HG02763 (cell line): ENCODE measurements at regions not wholly inside any gene's neighbourhood (a gene's known extent, or its start where the extent isn't known, plus 50 kb on each side); places are given as distances from the start of the nearest gene placed in this dataset.

Experiments
- ATAC-seq: cut with Tn5 transposase; IDR thresholded peaks from one replicate; pipeline ENCODE4 v1.9.1; 2021; ENCODE audit warnings: mild to moderate bottlenecking, moderate library complexity; ENCODE audit not compliant: unreplicated experiment

- ATAC-seq: no peak
These were observed 168.5 kb downstream of the SUCLG1 start for GRCh38 chr2:84290537-84290936.

- ATAC-seq: no peak
These were observed 170.8 kb downstream of the SUCLG1 start for GRCh38 chr2:84288293-84288692.

- ATAC-seq: no peak
These were observed 172.2 kb downstream of the SUCLG1 start for GRCh38 chr2:84286878-84287277.

DNA sequence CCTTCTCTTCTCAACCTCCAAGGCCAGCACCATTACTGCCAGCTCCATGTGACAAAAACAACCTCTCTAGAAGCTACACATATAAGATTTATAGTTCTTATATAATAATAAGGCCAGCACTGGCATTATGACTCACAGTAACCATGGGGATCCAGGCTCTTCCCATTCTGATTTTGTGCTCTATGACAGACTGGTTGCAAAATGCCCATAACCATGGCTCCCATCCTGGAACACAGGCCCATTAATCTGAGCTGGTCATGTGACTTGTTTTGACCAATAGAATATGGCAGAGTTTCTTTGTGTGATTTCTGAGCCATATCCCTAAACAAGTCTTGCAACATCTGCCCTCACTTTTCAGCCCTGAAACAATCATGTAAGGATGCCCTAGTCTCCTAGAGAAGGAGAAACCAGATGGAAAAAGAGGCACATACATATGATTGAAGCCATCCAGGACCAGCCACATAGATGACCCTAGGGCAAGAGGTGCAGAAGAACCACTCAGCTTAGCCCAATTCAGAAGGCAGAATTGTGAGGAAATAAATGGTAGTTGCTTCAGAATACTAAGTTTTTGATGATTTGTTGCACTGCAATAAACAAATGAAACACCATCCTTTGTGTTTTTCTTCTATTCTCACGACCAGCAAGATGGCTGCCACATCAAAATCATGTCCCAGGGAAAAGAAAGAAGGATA is 173.9 kb downstream of the SUCLG1 start:
- ATAC-seq: no peak

DNA sequence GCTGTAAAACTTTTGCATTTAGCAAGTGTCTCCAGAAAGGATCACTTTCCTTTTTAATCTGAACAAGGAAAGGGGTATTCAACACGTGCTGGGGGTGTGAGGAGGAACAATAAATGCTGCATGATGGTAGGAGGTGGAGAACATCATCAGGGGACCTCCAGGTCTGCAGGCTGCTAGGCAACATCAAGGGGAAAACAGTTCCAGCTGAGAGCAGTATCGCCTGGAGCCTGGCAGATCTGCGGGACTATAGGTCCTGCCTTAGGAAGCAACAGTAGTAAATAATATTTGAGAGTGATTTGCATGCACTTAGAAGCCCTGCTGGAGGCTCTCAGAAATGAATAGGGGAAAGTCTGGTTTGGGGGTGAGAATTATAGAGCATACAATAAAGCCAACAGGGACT is 175.6 kb downstream of the SUCLG1 start:
- ATAC-seq: no peak

DNA sequence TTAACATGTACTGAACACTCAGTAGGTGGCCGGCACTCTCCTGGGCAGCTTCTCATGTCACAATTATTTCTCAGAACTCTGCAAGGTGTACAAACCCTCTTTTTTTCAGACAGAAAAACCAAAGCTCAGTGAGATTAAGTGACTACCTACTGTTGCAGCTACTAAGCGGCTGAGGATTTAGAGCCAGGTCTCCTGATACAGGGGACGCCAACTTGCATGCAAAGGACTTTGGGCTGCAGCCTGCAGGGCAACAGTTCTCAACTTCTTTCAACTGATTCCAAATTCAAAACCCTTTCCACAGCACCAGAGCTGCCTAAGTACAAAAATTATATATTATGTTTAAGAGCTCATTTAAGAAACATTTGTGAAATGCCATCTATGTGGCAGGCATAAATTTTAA is 177.6 kb downstream of the SUCLG1 start:
- ATAC-seq: no peak

DNA sequence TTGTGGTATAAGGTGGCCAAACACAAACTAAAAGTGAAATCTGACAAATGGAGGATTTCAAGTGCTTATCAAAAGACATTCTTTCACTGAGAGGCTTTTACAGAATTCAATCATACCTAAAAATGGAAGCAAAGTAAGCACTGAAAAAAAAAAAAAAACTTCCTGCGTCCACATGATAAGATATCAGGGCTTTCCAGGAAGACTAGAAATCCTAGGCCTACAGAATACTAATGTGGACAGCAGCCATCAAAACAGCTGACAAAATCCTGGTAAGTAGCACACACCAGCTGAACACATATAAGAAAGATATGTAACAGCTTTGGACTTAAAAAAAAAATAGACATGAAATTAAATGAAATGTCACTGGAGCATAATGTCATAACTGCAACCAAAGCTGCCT is 178.2 kb downstream of the SUCLG1 start:
- no peak for ATAC-seq

DNA sequence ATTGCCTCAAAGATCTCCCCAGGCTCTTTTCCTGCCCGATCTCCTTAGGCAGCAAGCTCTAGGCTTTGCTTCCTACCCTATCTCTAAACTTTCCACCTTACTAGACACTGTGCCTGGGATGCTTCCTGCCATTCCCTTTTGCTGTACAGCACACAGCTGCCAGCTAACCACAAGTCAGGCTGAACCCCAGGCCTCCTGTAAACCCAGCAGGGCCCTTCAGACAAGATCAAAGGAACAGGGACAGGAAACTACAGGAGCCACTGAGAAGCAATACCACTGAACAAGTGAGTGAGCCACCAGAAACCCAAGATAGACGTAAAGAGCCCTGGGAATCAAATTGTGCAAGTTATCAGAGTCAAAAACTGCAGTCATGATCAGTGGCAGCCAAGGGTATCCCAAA is 180.7 kb downstream of the SUCLG1 start:
- ATAC-seq: no peak

GRCh38 chr2:84276590-84277255 is 182.4 kb downstream of the SUCLG1 start:
- no peak for ATAC-seq

DNA sequence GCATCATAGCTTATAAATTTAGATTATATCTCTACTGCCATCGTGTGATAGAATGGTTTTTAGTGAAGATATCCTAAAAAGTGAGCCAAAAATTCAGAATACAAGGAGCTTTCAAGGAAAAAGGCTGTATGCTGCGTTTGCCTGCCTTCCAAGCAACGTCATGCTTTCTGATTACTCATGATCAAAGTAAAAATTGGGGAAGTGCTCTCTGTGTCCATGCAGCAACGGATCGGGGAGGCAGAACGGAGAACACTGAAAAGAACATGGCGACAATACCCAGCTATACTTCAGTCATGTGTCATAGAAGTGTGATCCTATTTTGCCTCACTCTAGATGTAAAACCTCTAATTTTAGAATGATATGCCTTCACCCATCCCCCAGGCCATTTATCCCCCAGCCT is 185.7 kb downstream of the SUCLG1 start:
- no peak for ATAC-seq

DNA sequence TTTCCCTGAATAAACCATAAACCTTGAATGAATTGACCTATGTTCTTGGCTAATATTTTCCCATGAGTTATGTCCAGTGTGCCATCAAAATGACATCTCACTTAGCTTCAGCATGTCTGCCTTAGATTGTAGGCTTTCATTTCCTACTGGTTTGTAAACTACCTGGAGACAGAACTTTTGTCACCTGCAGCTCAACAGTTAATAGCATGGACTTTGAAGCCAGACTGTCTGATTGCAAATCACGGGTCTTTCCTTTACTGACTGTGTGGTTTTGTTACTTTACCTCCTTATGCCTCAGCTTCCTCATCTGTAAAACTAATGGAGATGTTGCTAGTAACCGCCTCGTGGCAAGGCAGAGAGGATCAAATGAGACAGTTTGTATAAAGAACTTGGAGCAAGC is 187.1 kb downstream of the SUCLG1 start:
- no peak for ATAC-seq

DNA sequence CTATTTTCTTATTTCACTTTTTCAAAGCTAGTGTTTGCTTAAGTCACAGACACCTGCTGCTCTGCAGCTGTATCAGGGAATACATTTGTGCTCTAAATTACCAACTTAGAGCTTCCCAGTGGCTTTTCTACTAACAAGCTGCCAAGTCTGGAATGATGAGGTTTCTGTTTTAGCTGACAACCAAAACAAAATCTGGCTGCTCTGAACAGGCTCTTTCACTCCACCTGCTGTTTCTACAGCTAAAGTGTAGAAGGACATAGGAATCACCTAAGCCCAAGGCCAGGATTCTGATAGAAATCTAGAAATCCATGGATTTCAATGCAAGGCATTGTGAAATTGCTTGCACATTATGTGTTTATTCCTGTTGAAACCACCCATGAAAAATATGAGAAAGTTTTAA is 201.2 kb downstream of the SUCLG1 start:
- no peak for ATAC-seq

DNA sequence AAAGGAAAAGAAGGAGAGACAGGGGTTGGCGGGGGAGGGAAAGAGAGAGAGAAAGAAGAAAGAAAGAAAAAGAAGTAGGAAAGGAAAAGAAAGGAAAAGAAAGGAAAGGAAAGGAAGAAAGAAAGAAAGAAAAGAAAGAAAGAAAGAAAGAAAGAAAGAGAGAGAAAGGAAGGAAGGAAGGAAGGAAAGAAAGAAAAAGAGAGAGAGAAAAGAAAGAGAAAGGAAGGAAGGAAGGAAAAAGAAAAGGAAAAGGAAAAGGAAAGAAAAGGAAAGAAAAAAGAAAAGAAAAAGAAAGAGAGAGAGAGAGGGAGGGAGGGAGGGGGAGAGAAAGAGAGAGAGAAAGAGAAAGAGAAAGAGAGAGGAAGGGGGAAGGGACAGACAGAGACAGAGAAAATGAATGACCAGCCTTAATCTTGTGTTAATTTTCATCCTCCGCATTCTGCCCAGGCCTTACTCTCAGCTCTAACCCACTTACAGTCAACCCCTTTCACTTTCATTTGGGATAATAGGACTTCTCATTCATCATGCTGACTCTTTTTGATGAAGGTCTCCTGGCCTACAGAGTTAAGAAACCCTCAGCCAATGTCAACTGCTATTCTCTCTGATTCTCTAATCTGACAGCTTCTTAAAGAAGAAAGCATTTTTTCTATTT is 207.3 kb downstream of the SUCLG1 start:
- no peak for ATAC-seq

GRCh38 chr2:84249140-84249539 is 209.9 kb downstream of the SUCLG1 start:
- no peak for ATAC-seq

GRCh38 chr2:84247532-84247931 is 211.5 kb downstream of the SUCLG1 start:
- no peak for ATAC-seq

- no peak for ATAC-seq
These were observed 215.0 kb downstream of the SUCLG1 start for GRCh38 chr2:84243788-84244733.

DNA sequence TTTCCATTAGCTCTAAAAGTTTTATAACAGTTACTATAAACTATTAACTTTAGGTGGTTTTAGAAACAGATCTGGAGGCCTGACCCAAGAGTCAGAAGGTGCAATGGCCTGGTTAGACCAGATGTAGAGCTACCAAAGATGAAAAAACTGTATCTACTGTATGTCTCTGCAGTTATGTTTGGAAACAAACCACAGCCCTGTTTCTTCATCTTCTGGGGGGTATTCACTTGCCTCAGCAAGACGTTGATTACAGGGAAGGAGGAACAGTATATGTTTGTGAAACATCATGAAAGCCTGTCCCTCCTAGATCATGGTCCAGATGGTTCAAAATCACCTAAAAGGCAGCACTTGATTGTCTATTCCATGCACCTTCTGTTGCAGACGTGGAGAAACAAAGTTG is 220.2 kb downstream of the SUCLG1 start:
- ATAC-seq: no peak

GRCh38 chr2:84236288-84236687 is 222.8 kb downstream of the SUCLG1 start:
- no peak for ATAC-seq

GRCh38 chr2:84234103-84234502 is 225.0 kb downstream of the SUCLG1 start:
- ATAC-seq: no peak

DNA sequence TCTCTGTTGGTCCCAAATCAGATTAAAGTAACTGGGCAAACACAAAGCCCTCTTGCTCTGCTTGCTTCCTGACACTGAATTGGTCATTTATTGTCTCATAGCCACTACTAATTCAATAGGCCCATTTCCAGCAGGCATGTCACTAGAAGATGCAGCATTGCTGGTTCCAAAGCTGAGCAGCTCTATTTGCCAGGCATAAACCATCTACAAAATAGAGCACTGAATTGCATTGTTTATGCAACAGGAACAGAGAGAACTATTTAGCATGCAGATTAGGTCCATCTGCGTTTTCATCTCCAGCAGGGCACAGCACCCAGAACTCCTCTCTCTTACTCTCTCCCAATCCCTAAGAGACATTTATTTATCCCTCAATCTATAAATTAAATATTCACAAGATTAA is 227.6 kb downstream of the SUCLG1 start:
- ATAC-seq: no peak

- no peak for ATAC-seq
These were observed 235.0 kb downstream of the SUCLG1 start for GRCh38 chr2:84224121-84224520.
